ENCODE measurements at regions not wholly inside any gene's neighbourhood (a gene's known extent, or its start where the extent isn't known, plus 50 kb on each side); places are given as distances from the start of the nearest gene placed in this dataset.

DNA sequence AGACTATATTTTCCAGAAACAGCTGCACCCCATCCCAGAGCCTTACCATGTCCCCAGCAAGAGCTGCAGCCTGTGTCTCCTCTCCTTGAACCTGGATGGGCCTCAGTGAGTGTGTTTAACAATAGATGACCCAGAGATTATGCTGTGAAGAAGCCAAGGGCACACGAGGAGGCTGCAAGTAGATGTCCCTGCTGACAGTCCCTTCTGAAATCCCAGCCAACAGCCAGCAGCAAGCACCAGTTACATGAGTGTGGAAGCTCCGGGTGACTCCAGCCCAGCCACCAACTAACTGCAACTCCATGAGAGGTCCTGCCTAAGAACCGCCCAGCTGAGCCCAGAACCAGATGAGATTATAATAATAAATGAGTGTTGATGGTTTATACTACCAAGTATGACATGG is 191.7 kb downstream of the BCL11B start:
- Histone ChIP-seq H3K27me3 (no peaks in the 10 kb centered on the region), H3K36me3 (no peaks in the 10 kb centered on the region), H3K9me3 (no peaks in the 10 kb centered on the region), H3K27ac (no peak overlapping the region), H3K4me1 (no peaks in the 10 kb centered on the region), H3K9ac (ENCODE audit: low read depth in 2 of 2, low read length in 2 of 2) (no peak overlapping the region), H3K4me3 (no peak overlapping the region)
- TF ChIP-seq, protein P1, sequence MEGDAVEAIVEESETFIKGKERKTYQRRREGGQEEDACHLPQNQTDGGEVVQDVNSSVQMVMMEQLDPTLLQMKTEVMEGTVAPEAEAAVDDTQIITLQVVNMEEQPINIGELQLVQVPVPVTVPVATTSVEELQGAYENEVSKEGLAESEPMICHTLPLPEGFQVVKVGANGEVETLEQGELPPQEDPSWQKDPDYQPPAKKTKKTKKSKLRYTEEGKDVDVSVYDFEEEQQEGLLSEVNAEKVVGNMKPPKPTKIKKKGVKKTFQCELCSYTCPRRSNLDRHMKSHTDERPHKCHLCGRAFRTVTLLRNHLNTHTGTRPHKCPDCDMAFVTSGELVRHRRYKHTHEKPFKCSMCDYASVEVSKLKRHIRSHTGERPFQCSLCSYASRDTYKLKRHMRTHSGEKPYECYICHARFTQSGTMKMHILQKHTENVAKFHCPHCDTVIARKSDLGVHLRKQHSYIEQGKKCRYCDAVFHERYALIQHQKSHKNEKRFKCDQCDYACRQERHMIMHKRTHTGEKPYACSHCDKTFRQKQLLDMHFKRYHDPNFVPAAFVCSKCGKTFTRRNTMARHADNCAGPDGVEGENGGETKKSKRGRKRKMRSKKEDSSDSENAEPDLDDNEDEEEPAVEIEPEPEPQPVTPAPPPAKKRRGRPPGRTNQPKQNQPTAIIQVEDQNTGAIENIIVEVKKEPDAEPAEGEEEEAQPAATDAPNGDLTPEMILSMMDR (IDR thresholded peaks at IDR 0.05), result no peak
- DNase-seq, result no peak
- intact Hi-C loops (cut with DNase I), result no loop called here

DNA sequence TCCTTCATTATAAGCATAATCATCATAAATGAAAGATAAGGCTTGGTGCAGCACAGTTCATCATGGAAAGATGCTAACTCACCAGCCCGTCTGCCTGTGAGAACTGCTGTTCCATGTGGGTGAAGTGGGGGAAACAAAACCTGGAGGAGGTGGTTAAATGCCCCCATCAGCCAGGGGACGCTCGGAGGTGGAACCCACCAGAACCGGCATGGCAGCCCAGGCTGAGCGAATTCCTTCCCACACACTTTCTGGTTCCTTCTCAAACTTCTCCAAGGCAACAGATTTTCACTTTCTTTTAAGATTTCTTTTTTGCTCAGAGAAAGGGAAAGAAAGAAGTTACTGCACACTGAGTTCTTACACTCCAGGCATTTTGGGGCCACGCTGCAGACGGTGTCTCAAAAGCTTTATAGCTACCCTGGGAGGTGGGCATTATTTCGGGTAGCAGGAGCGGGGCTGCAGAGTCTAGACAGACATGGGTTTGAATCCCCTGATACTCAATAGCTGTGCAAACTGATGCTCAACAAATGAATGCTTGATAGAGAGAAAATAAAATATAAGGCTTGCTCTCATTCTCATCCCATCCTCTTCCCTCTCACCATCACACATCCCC is 190.7 kb downstream of the BCL11B start:
- H3K36me3 ChIP-seq, result no peaks in the 10 kb centered on the region
- TF ChIP-seq, protein P1 (IDR thresholded peaks at IDR 0.05), result no peak
- H3K9ac ChIP-seq (ENCODE audit: low read depth in 2 of 2, low read length in 2 of 2), result no peak overlapping the region
- intact Hi-C loops (cut with DNase I), result no loop called here
- peak; percentile 6 for DNase-seq
- H3K27me3 ChIP-seq, result no peaks in the 10 kb centered on the region
- no peaks in the 10 kb centered on the region for H3K9me3 ChIP-seq
- no peak overlapping the region for H3K27ac ChIP-seq
- no peaks in the 10 kb centered on the region for H3K4me1 ChIP-seq
- H3K4me3 ChIP-seq, result no peak overlapping the region

DNA sequence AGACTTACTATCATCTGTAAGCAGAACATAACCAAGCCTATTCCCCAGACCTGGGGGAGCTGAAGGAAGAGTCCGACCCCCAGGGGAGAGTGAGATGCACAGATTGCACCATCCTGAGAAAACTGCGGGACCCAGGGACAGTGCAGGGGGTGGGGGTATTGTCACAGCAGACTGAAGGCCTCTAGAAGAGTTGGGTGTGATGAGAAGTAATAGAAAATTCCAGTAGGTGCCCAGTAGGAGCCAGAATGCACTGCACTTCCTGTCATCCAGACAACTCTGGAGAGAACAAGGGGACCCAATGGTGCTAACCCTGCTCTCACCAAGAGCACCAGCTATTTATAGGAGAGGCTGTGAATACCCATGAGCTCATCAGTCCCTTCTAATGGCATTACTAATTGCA is 190.1 kb downstream of the BCL11B start:
- H3K9ac ChIP-seq (ENCODE audit: low read depth in 2 of 2, low read length in 2 of 2), result no peak overlapping the region
- H3K9me3 ChIP-seq, result no peaks in the 10 kb centered on the region
- no peak overlapping the region for H3K27ac ChIP-seq
- H3K27me3 ChIP-seq, result no peaks in the 10 kb centered on the region
- intact Hi-C loops (cut with DNase I), result no loop called here
- peak; percentile 2 for DNase-seq
- TF ChIP-seq, protein P1 (IDR thresholded peaks at IDR 0.05), result no peak
- H3K36me3 ChIP-seq, result no peaks in the 10 kb centered on the region
- no peak overlapping the region for H3K4me3 ChIP-seq
- no peaks in the 10 kb centered on the region for H3K4me1 ChIP-seq

DNA sequence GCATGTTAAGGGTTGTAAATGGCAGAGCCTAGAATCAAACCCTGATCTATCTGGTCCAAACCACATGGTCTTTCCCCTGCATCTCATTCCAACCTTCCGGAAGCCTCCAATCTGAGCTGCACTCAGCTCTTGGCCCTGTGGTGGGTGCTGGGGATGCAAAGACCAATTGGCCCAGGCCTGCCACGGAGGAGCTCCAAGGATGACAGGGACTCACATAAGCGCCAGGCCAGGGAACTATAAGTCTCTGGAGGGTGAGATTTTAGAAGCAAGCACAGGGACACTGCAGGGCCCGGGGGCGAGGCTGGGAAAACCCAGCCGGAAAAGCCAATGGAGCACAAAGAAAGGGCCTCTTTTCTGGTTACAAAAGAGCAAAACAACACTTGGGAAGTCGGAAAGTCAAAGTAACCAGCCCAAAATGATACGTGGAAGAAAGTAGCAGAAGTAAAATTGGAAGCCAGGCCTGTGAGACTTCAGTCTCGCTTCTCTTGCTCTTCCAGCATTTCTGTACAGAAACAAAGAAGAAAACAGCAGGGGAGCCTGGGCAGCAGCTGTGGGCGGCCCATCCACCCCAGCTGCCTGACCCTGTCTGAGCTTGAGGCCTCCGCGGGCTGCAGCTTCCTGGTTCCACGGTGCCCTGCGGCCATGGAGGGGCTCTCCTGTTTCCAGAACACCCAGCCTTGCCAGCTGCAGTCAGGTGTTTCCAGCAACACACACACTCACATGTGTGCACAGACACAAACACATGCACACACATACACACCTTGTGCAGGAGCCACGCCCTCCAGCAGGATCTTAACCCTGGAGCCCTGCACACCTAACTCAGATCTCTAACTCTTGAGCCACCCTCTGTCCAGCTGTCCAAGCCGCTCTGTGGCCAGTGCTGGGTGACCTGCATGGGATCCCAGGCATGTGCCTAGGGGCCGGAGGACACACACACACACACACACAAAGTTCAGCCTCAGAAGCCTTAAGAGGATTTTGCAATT is 178.2 kb downstream of the BCL11B start:
- intact Hi-C loops (cut with DNase I), result no loop called here
- Histone ChIP-seq H3K4me1 (no peaks in the 10 kb centered on the region), H3K9me3 (no peaks in the 10 kb centered on the region), H3K27ac (no peak overlapping the region), H3K4me3 (no peak overlapping the region), H3K27me3 (no peaks in the 10 kb centered on the region), H3K36me3 (no peaks in the 10 kb centered on the region), H3K9ac (ENCODE audit: low read depth in 2 of 2, low read length in 2 of 2) (no peak overlapping the region)
- no peak for DNase-seq
- TF ChIP-seq, protein P1 (IDR thresholded peaks at IDR 0.05), result no peak

DNA sequence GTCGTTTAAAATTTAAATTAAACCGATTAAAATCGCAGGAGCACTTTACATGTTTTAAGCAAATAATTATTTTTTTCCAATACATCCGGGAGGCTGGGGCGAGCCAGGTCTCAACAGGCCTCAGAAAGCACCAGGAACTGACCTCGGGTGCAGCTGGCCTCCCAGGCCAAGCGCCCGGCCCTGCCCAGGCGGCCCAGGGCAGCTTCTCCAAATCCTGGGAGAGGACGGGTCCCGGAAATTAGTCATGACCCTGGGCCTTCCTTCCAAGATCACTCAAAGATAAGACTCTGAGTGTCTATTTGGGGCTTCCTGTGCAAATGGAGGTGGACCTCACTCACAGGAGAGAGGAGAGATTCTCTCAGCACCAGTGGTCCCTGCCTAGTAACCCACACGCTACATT is 177.1 kb downstream of the BCL11B start:
- Histone ChIP-seq H3K9ac (ENCODE audit: low read depth in 2 of 2, low read length in 2 of 2) (no peak overlapping the region), H3K27ac (no peak overlapping the region), H3K4me3 (no peak overlapping the region), H3K4me1 (no peaks in the 10 kb centered on the region), H3K36me3 (no peaks in the 10 kb centered on the region), H3K27me3 (no peaks in the 10 kb centered on the region), H3K9me3 (no peaks in the 10 kb centered on the region)
- intact Hi-C loops (cut with DNase I), result no loop called here
- no peak for DNase-seq
- TF ChIP-seq, protein P1 (IDR thresholded peaks at IDR 0.05), result no peak

Data from colonic mucosa (tissue), 4 donors.